HEK293 (cell line): ENCODE measurements at regions not wholly inside any gene's neighbourhood (a gene's known extent, or its start where the extent isn't known, plus 50 kb on each side); places are given as distances from the start of the nearest gene placed in this dataset.

Source experiments
- CTCF ChIA-PET: fragments of 350-600 bp; formaldehyde crosslinking; extraction: SDS; loops from one replicate; lab custom pipeline; 2021; ENCODE audit warnings: antibody characterized with exemption; lab: Yijun Ruan, JAX
- POLR2A ChIA-PET: fragments of 300-600 bp; formaldehyde crosslinking; extraction: SDS; loops from one replicate; lab custom pipeline; 2020; ENCODE audit warnings: antibody characterized with exemption, inconsistent platforms; lab: Yijun Ruan, JAX
- H3K27ac ChIP-seq: fragments of 200-500 bp; sonication (Bioruptor generic); 2 replicates; pipeline ENCODE4 v1.5.1; 2014; ENCODE audit warnings: low read depth, low read length, control low read depth, inconsistent platforms; ENCODE audit errors: extremely low read depth
- H3K36me3 ChIP-seq, 2 experiments: fragments of 200-500 bp in 1 of 2; sonication (Bioruptor generic) in 1 of 2; 1 replicate in 1 of 2; 2 replicates in 1 of 2; pipeline ENCODE4 v1.5.1; 2014 to 2017; ENCODE audit warnings: inconsistent platforms in 2 of 2, low read length in 2 of 2; ENCODE audit not compliant: control insufficient read depth in 2 of 2, insufficient read depth in 1 of 2
- H3K4me1 ChIP-seq: fragments of 200-500 bp; sonication (Bioruptor generic); 2 replicates; pipeline ENCODE4 v1.5.1; 2014; ENCODE audit warnings: mild to moderate bottlenecking, low read length, inconsistent platforms; ENCODE audit not compliant: control insufficient read depth, insufficient read depth
- H3K4me3 ChIP-seq: 2 replicates; pipeline ENCODE4 v1.5.1; 2011; ENCODE audit warnings: low read depth, mild to moderate bottlenecking, control low read depth, low read length, moderate library complexity
- H3K9me3 ChIP-seq: fragments of 200-500 bp; sonication (Bioruptor generic); 2 replicates; pipeline ENCODE4 v1.5.1; 2014; ENCODE audit warnings: low read depth, low read length, inconsistent platforms; ENCODE audit not compliant: control insufficient read depth, insufficient read depth
- HOXD13 ChIP-seq: sonication (generic); formaldehyde crosslinking; IDR thresholded peaks from 2 replicates; pipeline ENCODE4 v1.8.0; 2022; ENCODE audit warnings: missing genetic modification reagents, borderline replicate concordance
- ZFHX2 ChIP-seq: fragments of 450-650 bp; formaldehyde crosslinking; conservative IDR thresholded peaks from 2 replicates; pipeline ENCODE4 v1.5.1; 2016; ENCODE audit warnings: missing biosample characterization, missing genetic modification characterization
- ZNF23 ChIP-seq: fragments of 450-650 bp; formaldehyde crosslinking; IDR thresholded peaks from 2 replicates; pipeline ENCODE4 v1.5.1; 2016; ENCODE audit warnings: missing biosample characterization, missing genetic modification characterization, borderline replicate concordance
- ZNF292 ChIP-seq: fragments of 450-650 bp; formaldehyde crosslinking; IDR thresholded peaks from 2 replicates; pipeline ENCODE4 v1.5.1; 2016; ENCODE audit warnings: low read depth, missing biosample characterization, missing genetic modification characterization, borderline replicate concordance
- ZNF335 ChIP-seq: fragments of 450-650 bp; formaldehyde crosslinking; conservative IDR thresholded peaks from 2 replicates; pipeline ENCODE4 v1.5.1; 2016; ENCODE audit warnings: missing biosample characterization, missing genetic modification characterization
- ZNF404 ChIP-seq: fragments of 450-650 bp; formaldehyde crosslinking; IDR thresholded peaks from 2 replicates; pipeline ENCODE4 v1.5.1; 2017; ENCODE audit warnings: missing biosample characterization, missing genetic modification characterization
- ZNF514 ChIP-seq: fragments of 450-650 bp; formaldehyde crosslinking; IDR thresholded peaks from 2 replicates; pipeline ENCODE4 v1.5.1; 2016; ENCODE audit warnings: missing biosample characterization, missing genetic modification characterization
- ZNF701 ChIP-seq: fragments of 450-650 bp; formaldehyde crosslinking; IDR thresholded peaks from 2 replicates; pipeline ENCODE4 v1.5.1; 2016; ENCODE audit warnings: missing biosample characterization, missing genetic modification characterization
- ZNF707 ChIP-seq: fragments of 450-650 bp; formaldehyde crosslinking; IDR thresholded peaks from 2 replicates; pipeline ENCODE4 v1.5.1; 2016; ENCODE audit warnings: missing biosample characterization, missing genetic modification characterization
- ZSCAN30 ChIP-seq: fragments of 450-650 bp; IDR thresholded peaks from 2 replicates; pipeline ENCODE4 v1.5.1; 2018; ENCODE audit warnings: missing biosample characterization, mild to moderate bottlenecking, missing genetic modification characterization, moderate library complexity
- TF ChIP-seq, protein P1 (sequence below): fragments of 450-650 bp; formaldehyde crosslinking; IDR thresholded peaks from 2 replicates; pipeline ENCODE4; 2016; ENCODE audit warnings: missing biosample characterization, missing genetic modification characterization
- TF ChIP-seq, protein P2 (sequence below): fragments of 450-650 bp; formaldehyde crosslinking; IDR thresholded peaks from 2 replicates; pipeline ENCODE4 v1.5.1; 2017; ENCODE audit warnings: missing biosample characterization, missing genetic modification characterization
- TF ChIP-seq, protein P3 (sequence below): fragments of 450-650 bp; IDR thresholded peaks from 2 replicates; pipeline ENCODE4 v1.5.1; 2018; ENCODE audit warnings: missing biosample characterization, mild to moderate bottlenecking, missing genetic modification characterization
- TF ChIP-seq, protein P4 (sequence below): fragments of 450-650 bp; formaldehyde crosslinking; IDR thresholded peaks from 2 replicates; pipeline ENCODE4 v1.5.1; 2016; ENCODE audit warnings: missing biosample characterization, missing genetic modification characterization, low read depth
- TF ChIP-seq, protein P5 (sequence below): fragments of 450-650 bp; formaldehyde crosslinking; IDR thresholded peaks from 2 replicates; pipeline ENCODE4 v1.5.1; 2016; ENCODE audit warnings: missing biosample characterization, missing genetic modification characterization, borderline replicate concordance
- TF ChIP-seq, protein P6 (sequence below): fragments of 450-650 bp; formaldehyde crosslinking; IDR thresholded peaks from 2 replicates; pipeline ENCODE4 v1.5.1; 2017; ENCODE audit warnings: missing biosample characterization, mild to moderate bottlenecking, missing genetic modification characterization, moderate library complexity

DNA sequence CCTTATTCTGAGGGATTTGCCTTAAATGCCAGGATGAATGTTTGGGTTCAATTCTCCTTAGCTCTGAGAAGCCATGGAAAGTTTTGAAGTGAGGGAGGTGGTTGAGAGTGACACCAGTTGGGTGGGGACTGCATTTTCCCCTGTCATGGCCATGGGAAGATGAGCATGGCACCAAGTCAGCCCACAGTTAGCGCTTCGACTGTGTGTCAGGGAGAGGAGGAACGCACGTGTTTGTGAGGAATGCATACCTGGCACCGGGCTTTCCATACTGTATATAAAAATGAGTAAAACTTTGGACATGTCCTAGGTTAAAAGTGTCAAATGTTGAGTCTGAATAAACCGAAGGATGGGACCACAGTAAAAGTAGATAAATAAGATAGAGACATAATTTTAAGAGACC lies 187.5 kb upstream of the KL start:
- no peaks in the 10 kb centered on the region for H3K9me3 ChIP-seq
- ChIA-PET CTCF (interaction anchor here (0.7 kb wide), 1 partner anchor 87 kb away, joined by 7 read pairs; no protein-coding TSS in a partner anchor), POLR2A (no interaction called here)
- H3K4me3 ChIP-seq: no peak overlapping the region
- H3K4me1 ChIP-seq: no peaks in the 10 kb centered on the region
- no peaks in the 10 kb centered on the region for H3K36me3 ChIP-seq
- no peak overlapping the region for H3K27ac ChIP-seq
- TF ChIP-seq, protein P1, sequence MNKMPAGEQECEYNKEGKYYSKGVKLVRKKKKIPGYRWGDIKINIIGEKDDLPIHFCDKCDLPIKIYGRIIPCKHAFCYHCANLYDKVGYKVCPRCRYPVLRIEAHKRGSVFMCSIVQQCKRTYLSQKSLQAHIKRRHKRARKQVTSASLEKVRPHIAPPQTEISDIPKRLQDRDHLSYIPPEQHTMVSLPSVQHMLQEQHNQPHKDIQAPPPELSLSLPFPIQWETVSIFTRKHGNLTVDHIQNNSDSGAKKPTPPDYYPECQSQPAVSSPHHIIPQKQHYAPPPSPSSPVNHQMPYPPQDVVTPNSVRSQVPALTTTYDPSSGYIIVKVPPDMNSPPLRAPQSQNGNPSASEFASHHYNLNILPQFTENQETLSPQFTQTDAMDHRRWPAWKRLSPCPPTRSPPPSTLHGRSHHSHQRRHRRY: no peak
- TF ChIP-seq ZSCAN30 (tag by site-specific recombination): no peak
- TF ChIP-seq, protein P2, sequence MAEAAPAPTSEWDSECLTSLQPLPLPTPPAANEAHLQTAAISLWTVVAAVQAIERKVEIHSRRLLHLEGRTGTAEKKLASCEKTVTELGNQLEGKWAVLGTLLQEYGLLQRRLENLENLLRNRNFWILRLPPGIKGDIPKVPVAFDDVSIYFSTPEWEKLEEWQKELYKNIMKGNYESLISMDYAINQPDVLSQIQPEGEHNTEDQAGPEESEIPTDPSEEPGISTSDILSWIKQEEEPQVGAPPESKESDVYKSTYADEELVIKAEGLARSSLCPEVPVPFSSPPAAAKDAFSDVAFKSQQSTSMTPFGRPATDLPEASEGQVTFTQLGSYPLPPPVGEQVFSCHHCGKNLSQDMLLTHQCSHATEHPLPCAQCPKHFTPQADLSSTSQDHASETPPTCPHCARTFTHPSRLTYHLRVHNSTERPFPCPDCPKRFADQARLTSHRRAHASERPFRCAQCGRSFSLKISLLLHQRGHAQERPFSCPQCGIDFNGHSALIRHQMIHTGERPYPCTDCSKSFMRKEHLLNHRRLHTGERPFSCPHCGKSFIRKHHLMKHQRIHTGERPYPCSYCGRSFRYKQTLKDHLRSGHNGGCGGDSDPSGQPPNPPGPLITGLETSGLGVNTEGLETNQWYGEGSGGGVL (tag by site-specific recombination): no peak
- no peak for TF ChIP-seq ZNF335
- TF ChIP-seq ZNF514: no peak
- TF ChIP-seq, protein P3, sequence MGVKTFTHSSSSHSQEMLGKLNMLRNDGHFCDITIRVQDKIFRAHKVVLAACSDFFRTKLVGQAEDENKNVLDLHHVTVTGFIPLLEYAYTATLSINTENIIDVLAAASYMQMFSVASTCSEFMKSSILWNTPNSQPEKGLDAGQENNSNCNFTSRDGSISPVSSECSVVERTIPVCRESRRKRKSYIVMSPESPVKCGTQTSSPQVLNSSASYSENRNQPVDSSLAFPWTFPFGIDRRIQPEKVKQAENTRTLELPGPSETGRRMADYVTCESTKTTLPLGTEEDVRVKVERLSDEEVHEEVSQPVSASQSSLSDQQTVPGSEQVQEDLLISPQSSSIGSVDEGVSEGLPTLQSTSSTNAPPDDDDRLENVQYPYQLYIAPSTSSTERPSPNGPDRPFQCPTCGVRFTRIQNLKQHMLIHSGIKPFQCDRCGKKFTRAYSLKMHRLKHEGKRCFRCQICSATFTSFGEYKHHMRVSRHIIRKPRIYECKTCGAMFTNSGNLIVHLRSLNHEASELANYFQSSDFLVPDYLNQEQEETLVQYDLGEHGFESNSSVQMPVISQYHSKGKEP: no peak
- TF ChIP-seq ZNF292 (tag by site-specific recombination): no peak
- TF ChIP-seq ZNF23: no peak
- TF ChIP-seq, protein P4, sequence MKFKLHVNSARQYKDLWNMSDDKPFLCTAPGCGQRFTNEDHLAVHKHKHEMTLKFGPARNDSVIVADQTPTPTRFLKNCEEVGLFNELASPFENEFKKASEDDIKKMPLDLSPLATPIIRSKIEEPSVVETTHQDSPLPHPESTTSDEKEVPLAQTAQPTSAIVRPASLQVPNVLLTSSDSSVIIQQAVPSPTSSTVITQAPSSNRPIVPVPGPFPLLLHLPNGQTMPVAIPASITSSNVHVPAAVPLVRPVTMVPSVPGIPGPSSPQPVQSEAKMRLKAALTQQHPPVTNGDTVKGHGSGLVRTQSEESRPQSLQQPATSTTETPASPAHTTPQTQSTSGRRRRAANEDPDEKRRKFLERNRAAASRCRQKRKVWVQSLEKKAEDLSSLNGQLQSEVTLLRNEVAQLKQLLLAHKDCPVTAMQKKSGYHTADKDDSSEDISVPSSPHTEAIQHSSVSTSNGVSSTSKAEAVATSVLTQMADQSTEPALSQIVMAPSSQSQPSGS (tag by site-specific recombination): no peak
- no peak for TF ChIP-seq HOXD13 (CRISPR knock-in tag)
- no peak for TF ChIP-seq ZNF404 (tag by site-specific recombination)
- TF ChIP-seq ZNF701 (tag by site-specific recombination): no peak
- TF ChIP-seq, protein P5, sequence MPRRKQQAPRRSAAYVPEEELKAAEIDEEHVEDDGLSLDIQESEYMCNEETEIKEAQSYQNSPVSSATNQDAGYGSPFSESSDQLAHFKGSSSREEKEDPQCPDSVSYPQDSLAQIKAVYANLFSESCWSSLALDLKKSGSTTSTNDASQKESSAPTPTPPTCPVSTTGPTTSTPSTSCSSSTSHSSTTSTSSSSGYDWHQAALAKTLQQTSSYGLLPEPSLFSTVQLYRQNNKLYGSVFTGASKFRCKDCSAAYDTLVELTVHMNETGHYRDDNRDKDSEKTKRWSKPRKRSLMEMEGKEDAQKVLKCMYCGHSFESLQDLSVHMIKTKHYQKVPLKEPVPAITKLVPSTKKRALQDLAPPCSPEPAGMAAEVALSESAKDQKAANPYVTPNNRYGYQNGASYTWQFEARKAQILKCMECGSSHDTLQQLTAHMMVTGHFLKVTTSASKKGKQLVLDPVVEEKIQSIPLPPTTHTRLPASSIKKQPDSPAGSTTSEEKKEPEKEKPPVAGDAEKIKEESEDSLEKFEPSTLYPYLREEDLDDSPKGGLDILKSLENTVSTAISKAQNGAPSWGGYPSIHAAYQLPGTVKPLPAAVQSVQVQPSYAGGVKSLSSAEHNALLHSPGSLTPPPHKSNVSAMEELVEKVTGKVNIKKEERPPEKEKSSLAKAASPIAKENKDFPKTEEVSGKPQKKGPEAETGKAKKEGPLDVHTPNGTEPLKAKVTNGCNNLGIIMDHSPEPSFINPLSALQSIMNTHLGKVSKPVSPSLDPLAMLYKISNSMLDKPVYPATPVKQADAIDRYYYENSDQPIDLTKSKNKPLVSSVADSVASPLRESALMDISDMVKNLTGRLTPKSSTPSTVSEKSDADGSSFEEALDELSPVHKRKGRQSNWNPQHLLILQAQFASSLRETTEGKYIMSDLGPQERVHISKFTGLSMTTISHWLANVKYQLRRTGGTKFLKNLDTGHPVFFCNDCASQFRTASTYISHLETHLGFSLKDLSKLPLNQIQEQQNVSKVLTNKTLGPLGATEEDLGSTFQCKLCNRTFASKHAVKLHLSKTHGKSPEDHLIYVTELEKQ (tag by site-specific recombination): no peak
- TF ChIP-seq, protein P6, sequence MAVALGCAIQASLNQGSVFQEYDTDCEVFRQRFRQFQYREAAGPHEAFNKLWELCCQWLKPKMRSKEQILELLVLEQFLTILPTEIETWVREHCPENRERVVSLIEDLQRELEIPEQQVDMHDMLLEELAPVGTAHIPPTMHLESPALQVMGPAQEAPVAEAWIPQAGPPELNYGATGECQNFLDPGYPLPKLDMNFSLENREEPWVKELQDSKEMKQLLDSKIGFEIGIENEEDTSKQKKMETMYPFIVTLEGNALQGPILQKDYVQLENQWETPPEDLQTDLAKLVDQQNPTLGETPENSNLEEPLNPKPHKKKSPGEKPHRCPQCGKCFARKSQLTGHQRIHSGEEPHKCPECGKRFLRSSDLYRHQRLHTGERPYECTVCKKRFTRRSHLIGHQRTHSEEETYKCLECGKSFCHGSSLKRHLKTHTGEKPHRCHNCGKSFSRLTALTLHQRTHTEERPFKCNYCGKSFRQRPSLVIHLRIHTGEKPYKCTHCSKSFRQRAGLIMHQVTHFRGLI (tag by site-specific recombination): no peak

DNA sequence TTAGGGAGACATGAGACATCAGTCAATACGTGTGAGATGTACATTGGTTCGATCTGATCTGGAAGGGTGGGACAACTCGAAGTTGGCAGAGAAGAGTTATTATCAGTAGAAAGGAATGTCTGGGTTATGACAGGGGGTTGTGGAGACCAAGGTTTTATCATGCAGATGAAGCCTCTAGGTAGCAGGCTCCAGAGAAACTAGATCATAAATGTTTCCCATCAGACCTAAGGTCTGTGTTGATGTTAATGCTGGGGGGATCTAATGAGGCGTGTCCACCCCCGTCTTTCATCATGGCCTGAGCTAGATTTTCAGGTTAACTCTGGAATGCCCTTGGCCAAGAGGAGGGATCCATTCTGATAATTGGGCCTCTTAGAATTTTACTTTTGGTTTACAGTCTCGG lies 187.0 kb upstream of the KL start:
- CTCF ChIA-PET: no interaction called here

More for the DNA sequence above, 187.0 kb upstream of the KL start:
- Histone ChIP-seq H3K4me3 (no peak overlapping the region), H3K36me3 (no peaks in the 10 kb centered on the region)
- POLR2A ChIA-PET: no interaction called here
- TF ChIP-seq ZFHX2 (tag by site-specific recombination) (peak; percentile 26; the same call in 1 of the 2 replicates), ZNF707 (no peak)
- TF ChIP-seq, all 188 proteins: peak for 1
- no peak overlapping the region for H3K27ac ChIP-seq
- H3K4me1 ChIP-seq: no peaks in the 10 kb centered on the region
- no peaks in the 10 kb centered on the region for H3K9me3 ChIP-seq
